CD4-positive, alpha-beta T cell treated with Interleukin-4 for 4 hours (primary cell): ENCODE measurements at regions not wholly inside any gene's neighbourhood (a gene's known extent, or its start where the extent isn't known, plus 50 kb on each side); places are given as distances from the start of the nearest gene placed in this dataset.

Source experiments
- DNase-seq: peaks from one replicate; pipeline ENCODE4 v3.0.0-alpha.2; 2020

DNA sequence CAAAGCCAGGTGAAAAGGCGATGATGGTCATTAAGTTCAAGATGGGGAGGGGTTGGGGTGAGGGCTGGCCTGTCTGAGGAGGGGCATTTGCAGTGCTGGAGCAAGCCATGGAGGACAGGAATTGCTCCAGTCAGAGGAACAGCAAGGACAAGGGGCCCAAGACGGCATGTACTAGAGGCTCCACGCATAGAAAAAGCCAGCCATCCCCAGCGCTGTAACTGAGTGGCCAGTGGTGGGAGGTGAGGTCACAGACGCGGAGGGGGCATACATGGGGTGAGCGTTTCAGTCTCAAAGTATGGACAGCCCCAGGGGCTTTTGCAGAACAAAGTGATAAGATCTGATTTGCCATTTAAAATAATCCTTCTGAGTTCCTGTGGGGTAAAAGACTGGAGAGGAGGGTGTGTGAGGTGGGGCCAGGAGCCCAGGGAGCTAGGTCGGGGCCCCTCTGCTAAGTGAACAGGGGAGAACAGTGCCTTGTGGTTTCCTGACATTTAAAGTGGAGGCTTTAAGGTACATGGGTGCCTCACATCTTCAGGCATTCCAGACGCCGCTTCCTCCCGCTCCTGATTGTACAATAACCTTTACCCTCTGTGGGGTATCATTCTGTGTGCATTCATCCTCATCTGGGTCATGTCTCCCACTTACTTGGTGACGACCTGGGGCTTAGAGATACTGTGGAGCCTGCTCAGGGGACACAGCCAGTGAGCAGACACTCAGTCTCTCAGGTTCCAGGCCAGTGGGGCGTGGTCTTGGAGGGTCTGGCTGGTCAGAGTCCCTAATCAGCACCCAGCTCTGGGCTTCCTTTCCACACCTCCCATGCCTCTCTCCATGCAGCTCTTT, 105.6 kb upstream of the GPR26 start:
- DNase-seq = no peak

DNA sequence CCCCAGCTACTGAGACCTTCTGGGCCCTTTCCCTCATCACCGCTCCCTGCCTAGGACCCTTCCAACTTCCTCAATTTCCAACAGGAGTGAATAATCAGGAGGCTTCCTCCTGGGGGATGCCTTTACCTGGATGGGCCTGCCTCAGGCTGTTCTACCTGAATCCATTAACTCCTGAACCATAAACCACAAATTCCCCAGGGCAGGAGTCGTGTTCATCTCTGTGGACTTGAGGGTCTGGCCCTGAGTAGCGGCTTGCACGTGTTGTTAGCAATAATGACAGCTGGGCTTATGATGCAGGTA, 105.1 kb upstream of the GPR26 start:
- no peak for DNase-seq

DNA sequence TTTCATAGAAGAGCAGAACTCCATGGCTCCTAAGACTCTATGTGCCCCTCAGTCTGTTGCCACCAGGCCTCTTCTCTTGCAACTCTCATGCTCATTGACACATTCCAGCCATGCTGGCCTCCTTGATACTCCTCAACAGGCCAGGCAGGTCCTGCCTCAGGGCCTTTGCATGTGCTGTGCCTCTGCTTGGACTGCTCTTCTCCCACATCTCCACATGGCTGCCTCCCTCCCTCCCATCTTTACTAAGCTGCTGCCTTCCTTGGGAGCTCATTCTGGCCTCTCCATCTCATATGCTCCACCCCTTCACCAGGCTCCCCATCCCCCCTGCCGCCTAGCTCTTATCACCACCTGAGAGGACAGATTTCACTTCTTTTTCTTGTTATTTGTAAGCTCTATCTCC, 103.8 kb upstream of the GPR26 start:
- no peak for DNase-seq

DNA sequence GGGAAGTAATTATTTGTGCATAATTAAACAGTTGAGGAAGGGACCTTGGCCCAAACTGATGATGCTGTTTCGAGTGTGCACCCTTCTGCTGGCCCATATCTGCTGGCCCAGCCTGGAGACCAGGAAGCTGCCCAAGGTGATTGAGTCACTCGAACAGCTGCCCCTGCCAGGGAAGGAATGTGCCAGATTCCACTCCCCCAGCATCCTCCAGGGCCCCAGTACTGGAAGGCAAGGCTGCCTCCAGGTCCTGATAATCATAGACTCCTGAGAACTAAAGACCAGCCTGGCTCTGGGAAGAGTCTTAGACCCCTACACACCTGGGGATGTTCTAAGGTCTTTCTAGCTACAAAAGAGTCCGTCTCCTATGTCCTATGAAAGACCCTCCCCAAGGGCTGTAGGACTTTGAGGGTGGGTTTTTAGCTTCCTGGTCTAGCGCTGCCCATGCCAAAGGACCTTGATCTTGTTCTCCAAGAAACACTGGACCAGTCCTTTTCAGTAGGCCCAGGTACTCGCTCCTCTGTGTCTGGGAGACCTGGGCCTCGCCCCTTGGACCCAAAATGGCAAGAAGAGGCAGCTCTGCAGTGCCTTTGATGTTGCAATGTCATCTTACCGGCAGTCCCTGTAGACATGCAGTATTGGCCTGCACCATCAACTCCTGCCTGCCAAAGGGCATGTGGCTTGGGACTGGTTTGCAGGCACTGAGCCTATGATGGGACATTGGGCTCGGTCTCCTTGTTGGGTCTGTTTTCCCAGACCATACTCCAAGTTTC, 103.2 kb upstream of the GPR26 start:
- no peak for DNase-seq

DNA sequence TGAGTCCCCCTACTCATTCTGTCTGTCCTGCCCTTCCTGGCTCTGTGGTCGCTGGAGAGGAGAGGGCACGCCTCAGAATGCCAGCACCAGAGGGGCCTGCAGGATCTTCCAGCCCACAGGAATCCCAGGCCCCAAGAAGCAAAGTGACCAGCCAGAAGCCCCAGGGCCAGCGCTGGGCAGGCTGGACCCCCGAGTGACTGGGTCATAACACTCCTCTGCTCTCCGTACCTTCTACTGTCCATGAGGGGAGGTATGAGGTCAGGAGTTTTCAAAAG, 102.6 kb upstream of the GPR26 start:
- no peak for DNase-seq

DNA sequence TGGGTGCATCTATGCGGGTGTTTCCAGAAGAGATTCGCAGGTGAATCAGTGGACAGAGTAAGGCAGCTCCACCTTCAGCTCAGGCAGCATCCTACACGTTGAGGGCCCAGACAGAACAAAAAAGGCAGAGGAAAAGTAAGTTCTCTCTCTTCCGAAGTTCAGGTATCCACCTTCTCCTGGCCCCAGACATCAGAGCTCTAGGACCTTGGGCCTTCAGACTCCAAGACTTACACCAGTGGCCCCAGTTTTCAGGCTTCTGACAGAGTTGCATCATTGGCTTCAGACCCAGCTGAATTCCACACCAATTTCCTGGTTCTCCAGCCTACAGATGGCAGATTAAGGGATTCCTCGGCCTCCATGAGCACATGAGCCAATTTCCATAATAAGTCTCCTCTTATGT, 102.2 kb upstream of the GPR26 start:
- DNase-seq = no peak

DNA sequence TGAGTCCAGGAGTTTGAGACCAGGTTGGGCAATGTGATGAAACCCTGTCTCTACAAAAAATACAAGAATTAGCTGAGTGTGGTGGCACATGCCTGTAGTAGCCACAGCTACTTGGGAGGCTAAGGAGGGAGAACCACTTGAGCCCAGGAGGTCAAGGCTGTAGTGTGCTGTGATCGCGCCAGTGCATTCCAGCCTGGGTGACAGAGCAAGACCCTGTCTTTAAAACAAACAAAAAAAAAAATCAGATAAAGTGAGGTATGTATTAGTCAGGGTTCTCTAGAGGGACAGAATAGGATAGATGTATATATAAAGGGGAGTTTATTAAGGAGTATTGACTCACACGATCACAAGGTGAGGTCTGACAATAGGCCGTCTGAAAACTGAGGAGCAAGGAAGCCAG, 101.5 kb upstream of the GPR26 start:
- no peak for DNase-seq

DNA sequence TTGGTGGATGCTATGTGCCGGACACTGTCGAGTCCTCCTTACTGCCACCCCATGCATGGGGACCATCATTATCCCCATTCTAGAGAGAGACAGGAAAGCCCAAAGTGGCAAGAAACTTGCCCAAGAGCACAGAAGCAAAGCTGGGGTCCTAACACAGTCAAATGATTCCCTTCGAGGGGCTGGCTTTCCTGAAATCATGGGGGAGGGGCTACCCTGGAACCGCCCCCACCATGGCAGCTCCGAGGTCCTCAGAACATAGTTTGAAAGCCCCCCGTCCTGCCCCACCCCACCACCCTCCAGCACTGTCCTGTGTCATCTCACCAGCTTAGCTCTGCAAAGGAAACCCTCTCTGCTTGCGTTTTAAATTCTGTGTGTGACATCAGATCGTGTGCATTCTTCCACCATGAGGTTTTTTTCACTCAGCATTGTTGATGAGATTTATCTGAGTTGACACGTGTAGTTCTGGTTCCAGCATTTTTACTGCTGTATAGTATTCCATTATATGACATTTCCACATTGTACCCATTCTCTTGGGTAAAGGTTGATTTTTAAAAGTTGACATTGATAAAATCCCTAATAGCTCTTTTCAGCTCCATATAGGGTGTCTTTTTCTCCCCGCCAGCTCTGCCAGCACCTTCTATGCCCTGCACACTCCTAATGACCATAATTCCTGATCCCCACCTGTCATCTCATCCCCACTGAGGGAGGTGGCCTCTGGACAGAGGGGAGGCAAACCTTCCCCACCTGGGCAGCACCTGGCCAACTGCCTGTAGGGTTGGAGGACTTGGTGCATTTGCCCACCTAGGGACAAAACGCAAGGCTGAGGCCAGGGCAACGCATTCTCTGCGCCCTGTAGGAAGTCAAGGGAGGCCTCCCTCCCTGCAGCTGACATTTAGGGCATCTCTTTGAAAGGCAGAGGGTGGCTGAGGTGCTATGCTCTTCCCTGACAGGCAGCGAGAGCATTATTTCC, 100.2 kb upstream of the GPR26 start:
- no peak for DNase-seq

DNA sequence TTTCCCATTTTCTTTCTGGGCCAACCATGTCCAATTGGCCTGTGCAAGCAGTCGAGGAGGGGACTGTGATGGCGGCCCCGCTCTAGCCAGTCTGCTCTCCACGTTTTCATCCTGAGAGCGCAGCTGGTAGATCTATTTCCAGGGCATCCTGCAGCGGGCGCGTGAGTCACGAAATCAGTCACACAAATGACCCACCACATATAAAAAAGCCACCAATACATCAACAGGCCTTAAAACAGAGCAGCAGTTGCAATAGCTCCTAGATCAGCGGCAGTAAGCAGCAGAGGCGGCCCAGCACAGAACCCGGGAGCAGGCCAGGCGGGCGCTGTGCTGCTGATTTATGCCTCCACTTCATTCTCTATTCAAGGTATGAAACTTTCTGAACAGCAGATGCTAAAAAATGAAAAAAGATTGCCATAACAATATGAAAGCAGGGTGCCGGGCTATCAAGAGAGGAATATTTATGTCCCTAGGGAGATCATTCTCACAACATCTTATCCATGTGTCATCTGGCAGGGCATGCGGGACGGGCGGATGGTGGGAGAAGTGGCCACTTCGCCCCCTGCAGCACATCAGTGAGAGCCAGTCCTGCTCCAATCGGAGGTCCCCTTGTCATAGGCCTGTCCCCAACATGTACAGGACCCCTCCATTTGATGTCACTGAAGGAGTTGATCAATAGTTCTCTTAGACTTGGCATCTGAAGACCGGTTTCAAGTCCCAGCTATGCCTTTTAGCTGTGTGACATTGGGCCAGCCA, 98.0 kb upstream of the GPR26 start:
- DNase-seq = no peak

DNA sequence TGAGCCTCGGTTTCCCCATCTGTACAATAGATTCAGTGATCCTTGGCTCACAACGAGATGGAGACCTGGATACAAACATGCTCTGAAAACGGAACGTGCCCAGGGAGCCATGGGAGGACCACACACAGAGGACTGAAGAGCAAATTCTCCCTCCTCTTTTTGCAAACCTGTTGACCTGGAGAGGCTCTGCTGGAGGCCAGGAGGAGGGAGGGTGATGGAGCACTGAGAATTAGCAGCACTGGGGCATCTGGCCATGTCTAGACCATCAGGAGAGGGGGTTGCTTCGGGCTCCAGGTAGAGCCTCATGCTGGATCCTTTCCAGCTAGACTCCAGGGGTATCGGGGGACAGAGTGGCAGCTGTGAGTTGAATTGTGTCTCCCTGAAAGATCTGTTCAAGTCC, 97.4 kb upstream of the GPR26 start:
- DNase-seq = no peak

DNA sequence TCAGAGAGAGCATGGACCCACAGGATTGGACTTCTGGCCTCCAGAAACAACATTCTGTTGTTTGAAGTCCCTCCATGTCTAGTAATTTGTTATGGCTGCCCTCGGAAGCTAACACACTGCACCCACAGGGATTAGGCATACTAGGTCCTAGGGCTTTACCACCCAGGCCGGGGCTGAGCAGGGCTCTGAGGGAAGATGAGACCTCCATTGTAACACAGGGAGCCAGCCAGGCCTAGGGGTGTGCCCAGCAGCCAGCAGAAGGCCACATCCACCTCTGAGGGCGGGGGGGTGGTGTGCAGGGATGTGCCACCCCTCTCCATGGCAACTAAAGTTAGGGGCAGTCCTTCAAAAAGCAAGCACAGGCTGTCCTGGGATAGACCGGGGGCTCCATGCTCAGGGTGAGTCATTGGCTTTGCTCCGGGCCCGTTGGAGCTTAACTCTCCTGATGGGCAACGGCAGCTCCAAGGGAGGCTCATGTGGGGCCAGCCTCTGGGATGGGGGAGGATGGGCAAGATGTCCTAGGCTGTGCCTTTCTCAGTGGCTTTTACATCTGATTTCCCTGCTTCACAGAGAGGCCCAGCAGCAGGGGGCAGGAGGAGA, 96.6 kb upstream of the GPR26 start:
- DNase-seq = no peak

DNA sequence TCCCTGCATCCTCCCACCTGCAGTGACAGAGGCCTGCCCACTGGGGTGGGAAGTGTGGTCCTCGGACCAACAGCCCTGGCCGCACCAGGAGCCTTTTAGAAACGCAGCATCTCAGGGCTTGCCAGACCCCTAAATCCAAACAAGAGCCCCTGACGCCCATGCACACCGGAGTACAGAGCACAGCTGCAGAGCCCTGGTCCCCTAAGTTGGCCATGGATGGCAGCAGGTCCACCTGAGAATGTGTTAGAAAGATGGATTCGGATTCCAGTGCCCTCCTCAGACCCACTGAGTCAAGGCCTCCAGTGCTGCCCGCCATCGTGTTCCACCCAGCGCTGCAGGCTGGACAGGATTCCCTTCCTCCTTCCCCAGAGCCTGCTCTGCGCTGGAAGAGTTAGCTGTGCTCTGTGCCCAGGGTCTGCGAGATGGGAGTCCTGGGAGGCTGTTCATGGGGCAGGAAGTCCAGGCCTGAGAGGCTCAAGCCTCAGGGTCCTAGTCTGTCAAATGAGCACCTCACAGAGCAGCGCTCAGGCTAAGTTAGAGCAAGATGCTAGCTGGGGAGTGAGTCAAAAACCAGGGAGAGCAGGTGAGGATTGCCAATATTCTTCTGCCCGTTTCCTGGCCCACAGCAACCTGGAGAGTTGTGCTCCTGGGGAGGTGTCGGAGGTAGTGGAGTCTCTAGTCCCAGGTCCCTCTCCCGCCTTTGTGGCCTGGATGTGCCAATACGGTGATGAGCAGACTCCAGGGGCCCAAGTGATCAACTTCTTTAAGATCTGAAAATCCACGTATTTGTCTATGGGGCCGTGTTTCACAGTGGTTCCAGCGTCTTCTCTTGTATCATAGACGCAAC, 95.9 kb upstream of the GPR26 start:
- no peak for DNase-seq

DNA sequence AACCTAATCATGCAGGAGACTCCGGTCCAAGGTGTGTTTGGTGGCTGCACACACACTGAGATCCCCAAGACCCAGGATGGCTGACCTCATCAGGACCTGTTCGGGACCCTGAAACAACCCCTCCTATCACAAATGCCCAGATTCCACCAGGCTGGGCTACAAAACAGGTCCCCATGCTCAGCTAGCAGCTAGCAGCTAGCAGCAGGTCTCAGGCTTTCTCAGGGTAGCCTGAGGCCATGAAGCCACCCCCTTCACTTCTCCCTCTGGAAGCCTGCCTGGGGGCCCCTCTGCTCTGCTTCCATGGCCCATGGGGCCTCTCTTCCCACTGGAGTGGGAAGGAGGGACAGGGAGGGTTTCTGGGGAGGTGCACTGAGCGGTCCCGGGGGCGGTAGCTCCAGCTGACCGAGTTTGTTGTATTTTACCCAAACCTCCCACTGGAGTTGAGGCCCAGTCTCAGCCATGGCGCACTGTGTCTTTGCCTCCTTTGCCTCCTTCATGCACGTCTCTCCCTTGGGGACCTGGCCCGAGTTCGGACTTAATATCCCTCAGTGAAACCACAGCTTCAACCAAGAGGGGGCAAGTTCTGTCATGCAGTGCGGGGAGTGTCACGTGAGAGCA, 95.1 kb upstream of the GPR26 start:
- no peak for DNase-seq

DNA sequence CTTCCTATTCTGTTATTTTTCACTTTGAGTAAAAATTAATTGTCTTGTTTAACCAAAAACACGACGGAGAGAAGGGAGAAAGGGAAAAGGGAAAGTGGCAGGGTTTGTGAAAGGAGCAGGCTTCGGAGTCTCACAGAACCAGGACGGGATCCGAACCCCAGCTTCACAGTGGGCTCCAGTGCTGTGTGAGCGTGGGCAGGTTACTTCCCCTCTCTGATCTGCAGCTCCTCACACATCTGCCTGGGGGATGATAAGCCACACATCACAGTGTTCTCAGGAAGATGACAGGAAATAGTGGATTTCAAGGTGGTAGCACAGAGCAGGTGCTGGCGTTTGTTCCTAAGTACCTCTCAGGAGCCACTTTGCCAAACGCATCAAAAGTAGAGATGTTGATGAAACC, 94.2 kb upstream of the GPR26 start:
- no peak for DNase-seq

DNA sequence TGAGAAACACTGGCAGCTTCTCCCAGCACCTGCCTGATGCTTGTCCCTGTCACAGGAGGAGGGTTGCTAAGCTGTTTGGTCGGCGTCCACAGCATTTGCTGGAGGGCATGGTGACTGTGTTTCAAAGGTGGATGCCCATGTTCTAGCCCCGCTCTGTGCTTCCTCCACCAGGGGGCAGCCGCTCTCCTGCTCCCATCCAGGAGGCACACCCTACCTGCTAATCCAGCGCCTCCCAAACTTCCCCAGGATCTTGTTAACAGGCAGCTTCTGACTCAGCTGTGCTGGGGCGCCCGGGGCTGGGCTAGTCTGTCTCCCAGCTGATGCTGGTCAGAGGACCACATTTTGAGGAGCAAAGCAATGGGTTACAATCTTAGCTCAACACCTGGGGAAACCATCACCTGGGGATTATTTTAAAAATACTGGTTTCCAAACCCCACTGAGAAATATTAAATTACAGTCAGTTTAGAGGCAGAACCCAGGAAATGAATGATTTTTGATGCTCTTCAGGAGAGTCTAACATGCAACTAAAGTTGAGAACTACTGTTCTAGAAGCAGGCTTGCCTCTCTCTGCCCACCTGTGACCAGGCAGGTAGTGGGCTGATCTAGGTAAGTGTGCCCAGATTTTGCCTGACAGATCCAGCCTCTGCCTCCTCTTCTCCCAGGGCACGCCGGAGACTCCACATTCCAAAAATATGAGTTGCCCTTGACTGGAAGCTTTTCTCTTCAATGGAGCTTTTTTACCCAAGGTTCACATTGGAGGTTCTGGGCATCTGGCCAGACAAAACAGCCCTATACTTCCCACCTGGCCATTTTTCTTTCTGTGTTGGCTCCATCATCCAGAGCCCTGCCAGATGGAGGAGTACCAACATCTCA, 92.7 kb upstream of the GPR26 start:
- no peak for DNase-seq

DNA sequence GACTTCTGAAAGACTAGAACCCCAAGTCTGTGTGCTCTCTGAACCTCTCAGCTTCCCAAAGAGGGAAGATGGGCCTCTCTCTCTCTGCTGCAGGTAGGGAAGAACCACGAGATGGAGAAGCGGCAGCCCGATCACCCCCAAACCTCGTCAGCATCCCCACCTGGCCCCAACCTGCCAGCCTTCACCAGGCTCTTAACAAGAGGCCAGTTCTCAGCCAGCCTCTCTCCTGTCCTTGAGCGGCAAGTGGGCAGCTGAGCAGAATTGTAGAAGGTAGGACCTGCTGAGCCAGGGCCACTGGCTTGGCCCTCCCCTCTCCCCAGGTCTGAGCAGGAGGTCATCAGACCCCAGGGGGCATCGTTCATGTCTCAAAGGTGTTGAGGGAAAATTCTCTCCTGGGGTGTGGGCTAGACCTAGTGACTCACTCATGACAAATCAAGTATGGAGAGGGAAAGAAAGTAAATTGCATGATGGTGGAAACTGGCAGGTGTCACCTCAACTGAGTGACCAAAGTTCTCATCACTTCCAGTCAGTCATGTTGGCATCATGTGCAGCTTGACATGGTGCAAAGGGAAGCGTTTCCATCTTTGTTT, 92.0 kb upstream of the GPR26 start:
- DNase-seq = no peak

DNA sequence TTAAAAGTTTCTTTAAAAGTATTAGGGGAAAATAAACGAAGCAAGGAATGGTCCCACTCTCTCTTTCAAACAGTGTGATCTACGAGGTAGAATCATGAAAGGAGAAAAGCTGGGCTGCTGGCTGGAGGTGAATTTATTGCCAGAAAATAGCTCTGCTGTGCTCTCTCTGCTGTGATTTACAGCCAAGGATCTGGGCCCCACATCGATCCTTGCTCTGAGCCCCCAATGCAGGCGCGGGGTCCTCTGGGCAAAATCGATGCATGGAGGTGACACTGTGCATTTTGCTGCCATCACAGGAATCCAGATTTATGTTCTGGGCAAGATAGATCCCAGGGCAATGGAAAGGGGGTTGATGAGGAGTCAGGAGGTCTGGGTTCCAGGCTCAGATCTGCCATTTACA, 91.0 kb upstream of the GPR26 start:
- DNase-seq = no peak

DNA sequence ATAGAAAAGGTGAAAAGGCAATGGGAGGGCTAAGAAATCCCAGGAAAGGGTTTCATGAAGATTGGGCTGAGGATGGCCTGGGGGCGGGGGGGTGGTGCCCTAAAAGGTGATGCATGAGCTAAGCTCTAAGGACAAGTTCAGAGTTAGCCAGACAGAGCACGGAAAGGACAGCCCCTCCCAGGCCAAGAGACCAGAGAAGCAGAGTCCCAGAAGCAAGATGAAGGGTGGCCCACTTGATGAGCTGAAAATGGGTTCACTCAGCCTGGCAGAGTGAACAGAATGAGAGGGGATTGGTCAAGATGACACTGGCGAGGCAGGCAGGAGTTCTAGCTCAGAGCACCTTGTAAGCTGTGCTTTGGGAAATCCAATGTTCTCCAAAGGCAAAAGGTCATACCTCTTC, 89.4 kb upstream of the GPR26 start:
- DNase-seq = no peak

DNA sequence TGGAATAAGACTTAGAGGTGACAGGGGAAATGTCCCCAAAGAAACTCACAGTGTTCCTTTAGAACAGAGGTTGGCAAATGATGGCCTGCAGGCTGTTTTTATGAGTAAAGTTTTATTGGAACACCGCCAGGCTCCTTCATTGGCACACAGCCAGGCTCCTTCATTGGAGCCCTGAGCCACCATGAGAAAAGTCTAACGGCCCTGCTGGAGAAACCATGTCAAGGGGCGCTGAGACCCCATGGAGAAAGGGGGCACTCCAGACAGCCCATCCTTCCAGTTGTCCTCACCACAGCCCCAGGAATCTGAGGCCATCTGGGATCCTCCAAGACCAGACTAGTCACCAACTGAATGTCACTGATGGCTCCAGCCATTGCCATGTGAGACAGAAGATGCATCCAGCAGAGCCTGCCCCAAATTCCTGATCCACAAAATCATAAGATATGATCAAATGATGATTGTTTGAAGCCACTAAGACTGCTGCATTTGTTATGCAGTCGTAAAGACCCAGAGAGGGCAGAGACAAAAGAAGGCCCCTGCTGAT, 88.2 kb upstream of the GPR26 start:
- no peak for DNase-seq
